GM12892 (cell line): ENCODE measurements at regions not wholly inside any gene's neighbourhood (a gene's known extent, or its start where the extent isn't known, plus 50 kb on each side); places are given as distances from the start of the nearest gene placed in this dataset.

Experiments used
- POLR2A ChIP-seq: IDR thresholded peaks from 2 replicates; pipeline ENCODE4 v1.6.1; 2011; ENCODE audit warnings: low read depth, low read length, control low read depth
- POLR2AphosphoS5 ChIP-seq: IDR thresholded peaks from 2 replicates; pipeline ENCODE4 v1.6.1; 2011; ENCODE audit warnings: low read depth, low read length, control low read depth

DNA sequence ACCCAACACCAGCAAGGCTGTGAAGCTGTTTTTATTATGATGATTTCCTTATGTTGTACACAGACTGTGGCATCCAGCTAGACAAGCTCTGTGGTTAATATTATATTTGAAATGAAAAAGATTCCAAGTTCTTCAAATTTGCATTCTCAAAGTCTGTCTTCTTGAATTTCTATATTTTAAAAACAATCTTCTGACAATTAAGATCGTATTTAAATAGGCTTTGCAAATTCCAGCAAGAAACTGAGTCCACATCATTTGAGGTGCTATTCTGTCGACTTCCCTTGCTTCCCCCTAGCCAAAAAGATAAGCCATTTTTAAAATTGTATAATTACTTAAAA, 73.1 kb upstream of the TOMM7 start:
- TF ChIP-seq POLR2AphosphoS5 (no peak), POLR2A (no peak)
